BLaER1 treated with 17β-estradiol and CSF1 and Interleukin-3, amounts not matched to agents 10 nM and 100 nM (cell line): ENCODE measurements at regions not wholly inside any gene's neighbourhood (a gene's known extent, or its start where the extent isn't known, plus 50 kb on each side); places are given as distances from the start of the nearest gene placed in this dataset.
"Not testable (repeated sequence)": the region's sequence is repeated elsewhere in the genome, so short reads cannot be mapped to it uniquely, and the experiment has no call there.

Experiments used
- H3K27ac ChIP-seq, 11 experiments: shearing (Covaris generic); formaldehyde crosslinking; 2 replicates each; pipeline ENCODE4 v1.8.1; 2022
- H3K27me3 ChIP-seq, 11 experiments: shearing (Covaris generic); formaldehyde crosslinking; 2 replicates each; pipeline ENCODE4 v1.8.1; 2022
- H3K36me3 ChIP-seq, 11 experiments: shearing (Covaris generic); formaldehyde crosslinking; 2 replicates each; pipeline ENCODE4 v1.8.1; 2022
- H3K4me1 ChIP-seq, 10 experiments: shearing (Covaris generic); formaldehyde crosslinking; 2 replicates each; pipeline ENCODE4 v1.8.1; 2022
- H3K4me2 ChIP-seq, 11 experiments: shearing (Covaris generic); formaldehyde crosslinking; 2 replicates each; pipeline ENCODE4 v1.8.1; 2022
- H3K4me3 ChIP-seq, 10 experiments: shearing (Covaris generic); formaldehyde crosslinking; 2 replicates each; pipeline ENCODE4 v1.8.1; 2022
- H3K9ac ChIP-seq, 11 experiments: shearing (Covaris generic); formaldehyde crosslinking; 2 replicates each; pipeline ENCODE4 v1.8.1; 2022
- H3K9me3 ChIP-seq, 11 experiments: shearing (Covaris generic); formaldehyde crosslinking; replicated peaks in 1 of 11; 2 replicates each; pipeline ENCODE4 v1.8.1; 2022
- H4K20me1 ChIP-seq, 11 experiments: shearing (Covaris generic); formaldehyde crosslinking; 2 replicates each; pipeline ENCODE4 v1.8.1; 2022
- Cebpa-rat ChIP-seq, 11 experiments: shearing (Covaris generic); IDR thresholded peaks; 2 replicates each; pipeline ENCODE4 v1.8.1; 2022

GRCh38 chr16:61471737-61472136, 564.5 kb downstream of the CDH8 start:
- H3K4me2 ChIP-seq = no peak overlapping the region
- no peak overlapping the region for H3K27ac ChIP-seq
- no peak for TF ChIP-seq Cebpa-rat (IDR thresholded peaks at IDR 0.05)
- no peak overlapping the region for H3K9ac ChIP-seq
- H3K9me3 ChIP-seq = peaks cover 0 to 12% (median 4%) of the 10 kb centered on the region in 11 experiments; a peak in 7 of 22 replicates
- H3K4me3 ChIP-seq = no peak overlapping the region
- no peaks in the 10 kb centered on the region for H3K4me1 ChIP-seq
- H3K27me3 ChIP-seq = no peaks in the 10 kb centered on the region
- H4K20me1 ChIP-seq = no peaks in the 10 kb centered on the region
- H3K36me3 ChIP-seq = no peaks in the 10 kb centered on the region

GRCh38 chr16:61471023-61471422, 565.2 kb downstream of the CDH8 start:
- Histone ChIP-seq H3K9ac (no peak overlapping the region), H3K4me3 (no peak overlapping the region), H3K36me3 (no peaks in the 10 kb centered on the region), H3K4me1 (no peaks in the 10 kb centered on the region), H4K20me1 (no peaks in the 10 kb centered on the region), H3K27me3 (no peaks in the 10 kb centered on the region), H3K27ac (no peak overlapping the region), H3K4me2 (no peak overlapping the region), H3K9me3 (peaks cover 0 to 12% (median 4%) of the 10 kb centered on the region in 11 experiments; a peak in 7 of 22 replicates)
- no peak for TF ChIP-seq Cebpa-rat (IDR thresholded peaks at IDR 0.05)

GRCh38 chr16:61465285-61465684, 571.0 kb downstream of the CDH8 start:
- Histone ChIP-seq H3K9ac (no peak overlapping the region), H3K27ac (no peak overlapping the region), H3K36me3 (no peaks in the 10 kb centered on the region), H4K20me1 (no peaks in the 10 kb centered on the region), H3K4me1 (no peaks in the 10 kb centered on the region), H3K9me3 (0 out of 22 replicates have a peak, but pooled peaks cover 0 to 3% (median 0%) of the 10 kb centered on the region in 11 experiments), H3K4me2 (no peak overlapping the region), H3K4me3 (no peak overlapping the region), H3K27me3 (no peaks in the 10 kb centered on the region)
- TF ChIP-seq Cebpa-rat (IDR thresholded peaks at IDR 0.05) = no peak

- Histone ChIP-seq H3K27me3 (no peaks in the 10 kb centered on the region), H3K9me3 (peaks cover 0 to 9% (median 0%) of the 10 kb centered on the region in 11 experiments; a peak in 5 of 22 replicates), H3K36me3 (no peaks in the 10 kb centered on the region), H3K4me2 (no peak overlapping the region), H3K4me1 (no peaks in the 10 kb centered on the region), H4K20me1 (no peaks in the 10 kb centered on the region), H3K27ac (no peak overlapping the region), H3K4me3 (no peak overlapping the region), H3K9ac (no peak overlapping the region)
- TF ChIP-seq Cebpa-rat (IDR thresholded peaks at IDR 0.05) = no peak
Observed at GRCh38 chr16:61460020-61460419, 576.2 kb downstream of the CDH8 start.

DNA sequence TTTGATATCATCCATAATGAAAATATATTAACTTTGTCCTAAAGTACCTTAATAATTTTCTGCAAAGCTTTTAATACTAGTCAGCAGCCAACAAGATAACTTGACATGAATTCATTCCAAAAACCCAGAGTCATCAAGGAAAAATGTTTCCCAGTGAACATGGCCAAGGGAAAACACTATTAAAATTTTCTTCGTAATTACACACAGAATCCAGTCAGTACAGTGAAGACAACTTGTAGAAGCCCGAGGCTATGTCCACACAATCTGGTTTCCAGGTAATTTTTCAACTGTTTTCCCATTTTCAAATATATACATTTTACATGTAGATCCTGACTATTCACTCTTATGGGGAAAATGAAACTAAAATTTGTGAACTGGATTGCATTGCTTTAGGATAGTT, 600.9 kb downstream of the CDH8 start:
- Histone ChIP-seq H3K4me2 (no peak overlapping the region), H3K4me3 (no peak overlapping the region), H3K36me3 (no peaks in the 10 kb centered on the region), H3K27ac (no peak overlapping the region), H3K27me3 (no peaks in the 10 kb centered on the region), H3K9me3 (no peaks in the 10 kb centered on the region), H3K9ac (no peak overlapping the region), H4K20me1 (no peaks in the 10 kb centered on the region), H3K4me1 (no peaks in the 10 kb centered on the region)
- TF ChIP-seq Cebpa-rat (IDR thresholded peaks at IDR 0.05) = no peak

- no peak overlapping the region for H3K9ac ChIP-seq
- no peak overlapping the region for H3K27ac ChIP-seq
- H3K4me3 ChIP-seq = no peak overlapping the region
- no peaks in the 10 kb centered on the region for H4K20me1 ChIP-seq
- TF ChIP-seq Cebpa-rat (IDR thresholded peaks at IDR 0.05) = no peak
- no peaks in the 10 kb centered on the region for H3K4me1 ChIP-seq
- no peaks in the 10 kb centered on the region for H3K27me3 ChIP-seq
- no peaks in the 10 kb centered on the region for H3K36me3 ChIP-seq
- H3K4me2 ChIP-seq = no peak overlapping the region
- no peaks in the 10 kb centered on the region for H3K9me3 ChIP-seq
Observed at GRCh38 chr16:61432421-61432820, 603.8 kb downstream of the CDH8 start.

DNA sequence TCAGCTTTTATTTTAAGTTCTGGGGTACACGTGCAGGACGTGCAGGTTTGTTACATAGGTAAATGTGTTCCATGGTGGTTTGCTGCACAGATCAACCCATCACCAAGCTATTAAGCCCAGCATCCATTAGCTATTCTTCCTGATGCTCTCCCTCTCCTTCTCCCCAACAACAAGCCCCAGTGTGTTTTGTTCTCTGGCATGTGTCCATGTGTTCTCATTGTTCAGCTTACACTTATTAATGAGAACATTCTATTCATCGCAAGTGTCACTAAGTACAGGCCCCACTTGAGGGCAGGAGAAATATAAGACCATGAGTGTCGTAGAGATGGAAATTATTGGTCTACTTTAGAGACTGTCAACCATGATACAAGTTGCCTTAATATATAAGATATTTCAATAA, 615.1 kb downstream of the CDH8 start:
- Histone ChIP-seq H3K4me2 (no peak overlapping the region), H3K4me1 (no peaks in the 10 kb centered on the region), H3K27me3 (no peaks in the 10 kb centered on the region), H3K9ac (no peak overlapping the region), H3K9me3 (no peaks in the 10 kb centered on the region), H3K4me3 (no peak overlapping the region), H3K36me3 (no peaks in the 10 kb centered on the region), H4K20me1 (no peaks in the 10 kb centered on the region), H3K27ac (no peak overlapping the region)
- TF ChIP-seq Cebpa-rat (IDR thresholded peaks at IDR 0.05) = no peak

- no peak overlapping the region for H3K4me2 ChIP-seq
- H3K4me3 ChIP-seq = no peak overlapping the region
- no peak overlapping the region for H3K9ac ChIP-seq
- no peaks in the 10 kb centered on the region for H3K36me3 ChIP-seq
- H3K9me3 ChIP-seq = no peaks in the 10 kb centered on the region
- H4K20me1 ChIP-seq = no peaks in the 10 kb centered on the region
- H3K27me3 ChIP-seq = no peaks in the 10 kb centered on the region
- no peak for TF ChIP-seq Cebpa-rat (IDR thresholded peaks at IDR 0.05)
- no peaks in the 10 kb centered on the region for H3K4me1 ChIP-seq
- H3K27ac ChIP-seq = no peak overlapping the region
Observed at GRCh38 chr16:61419791-61420190, 616.4 kb downstream of the CDH8 start.

- H3K9ac ChIP-seq, H3K9me3 ChIP-seq, H3K4me3 ChIP-seq, H3K4me1 ChIP-seq, H3K27me3 ChIP-seq, H3K27ac ChIP-seq, H3K4me2 ChIP-seq, H4K20me1 ChIP-seq, H3K36me3 ChIP-seq: not testable (repeated sequence)
Observed at GRCh38 chr16:61418802-61419201, 617.4 kb downstream of the CDH8 start.

GRCh38 chr16:61415126-61415525, 621.1 kb downstream of the CDH8 start:
- no peaks in the 10 kb centered on the region for H3K36me3 ChIP-seq
- H3K27ac ChIP-seq = no peak overlapping the region
- H3K4me1 ChIP-seq = no peaks in the 10 kb centered on the region
- no peak overlapping the region for H3K9ac ChIP-seq
- H4K20me1 ChIP-seq = no peaks in the 10 kb centered on the region
- H3K9me3 ChIP-seq = no peaks in the 10 kb centered on the region
- no peaks in the 10 kb centered on the region for H3K27me3 ChIP-seq
- H3K4me2 ChIP-seq = no peak overlapping the region
- TF ChIP-seq Cebpa-rat (IDR thresholded peaks at IDR 0.05) = no peak
- H3K4me3 ChIP-seq = no peak overlapping the region

GRCh38 chr16:61413021-61413420, 623.2 kb downstream of the CDH8 start:
- Histone ChIP-seq H3K9ac (no peak overlapping the region), H3K9me3 (no peaks in the 10 kb centered on the region), H4K20me1 (no peaks in the 10 kb centered on the region), H3K4me1 (no peaks in the 10 kb centered on the region), H3K36me3 (no peaks in the 10 kb centered on the region), H3K4me3 (no peak overlapping the region), H3K27ac (no peak overlapping the region), H3K27me3 (no peaks in the 10 kb centered on the region), H3K4me2 (no peak overlapping the region)
- no peak for TF ChIP-seq Cebpa-rat (IDR thresholded peaks at IDR 0.05)
